Right ventricle myocardium superior (tissue), 1 donor: ENCODE measurements at regions not wholly inside any gene's neighbourhood (a gene's known extent, or its start where the extent isn't known, plus 50 kb on each side); places are given as distances from the start of the nearest gene placed in this dataset.

ENCODE experiments used
- ATAC-seq: fragments of 200-7000 bp; cut with Tn5 transposase; one replicate; pipeline ENCODE4 v1.9.1; 2020; ENCODE audit warnings: mild to moderate bottlenecking; ENCODE audit not compliant: poor library complexity
- DNase-seq: peaks from one replicate; pipeline ENCODE4 v3.0.0-alpha.2; 2020
- intact Hi-C: fragments of 100-400 bp; cut with DNase I; formaldehyde crosslinking; loops from one replicate; pipeline ENCODE4 v1.11.2; 2022
- donor health status: DM: no; HTN: yes; CAD: no; lungs with severe emphysema.

DNA sequence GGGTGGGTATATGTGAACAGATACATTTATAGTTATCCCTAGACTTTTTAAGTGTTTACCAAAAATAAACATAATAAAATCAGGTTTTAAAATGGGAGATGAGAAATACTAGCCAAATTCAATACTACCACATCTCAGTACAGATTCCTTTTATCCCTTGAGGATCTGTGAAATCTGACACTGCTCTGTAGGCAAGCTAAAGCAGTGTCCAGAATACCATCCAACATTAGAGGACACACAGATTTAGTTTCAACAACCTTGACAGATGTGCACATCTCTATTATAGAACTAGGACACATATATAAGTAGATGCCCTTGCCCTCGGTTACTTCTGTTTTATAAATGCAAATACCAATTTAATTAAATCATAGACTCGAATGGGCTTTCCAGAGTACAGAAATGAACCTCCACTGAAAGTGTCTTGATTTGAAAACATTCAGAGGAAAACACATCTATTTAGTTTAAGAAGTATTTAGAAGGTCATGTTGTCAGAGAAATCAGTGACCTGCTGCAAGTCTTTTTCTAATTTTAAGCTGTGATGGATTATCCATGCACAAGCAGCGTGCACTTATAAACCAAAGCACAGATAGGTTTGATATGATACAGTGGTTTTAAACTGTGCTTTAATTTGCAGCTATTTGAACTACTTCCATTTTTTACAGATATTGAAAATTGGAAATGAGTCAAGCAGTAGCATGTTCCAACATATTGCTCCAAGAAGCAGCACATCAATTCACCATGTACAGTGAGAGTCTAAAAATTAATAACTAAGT is 156.3 kb upstream of the EPHA7 start:
- intact Hi-C loops = no loop called here
- no peak for ATAC-seq
- DNase-seq = no peak

DNA sequence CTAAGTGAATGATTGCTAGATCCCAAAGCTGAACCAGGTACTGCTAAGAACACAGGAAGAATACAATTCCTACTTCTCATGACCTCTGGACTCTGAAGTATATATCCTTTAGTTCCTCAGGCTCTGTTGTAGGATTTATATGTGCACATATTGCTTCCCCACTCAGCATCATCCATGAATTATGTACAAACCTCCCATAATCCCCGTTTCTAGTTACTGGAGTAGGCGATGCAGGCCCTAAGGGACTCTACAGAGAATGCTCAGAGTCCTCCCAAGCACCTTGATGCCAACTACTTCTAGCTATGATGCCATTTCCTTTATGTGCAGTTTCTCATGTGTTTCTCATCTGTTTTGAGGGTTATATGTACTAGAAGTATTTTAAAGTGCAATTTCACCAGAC is 154.9 kb upstream of the EPHA7 start:
- ATAC-seq (no peak), DNase-seq (no peak)
- intact Hi-C loops = no loop called here

DNA sequence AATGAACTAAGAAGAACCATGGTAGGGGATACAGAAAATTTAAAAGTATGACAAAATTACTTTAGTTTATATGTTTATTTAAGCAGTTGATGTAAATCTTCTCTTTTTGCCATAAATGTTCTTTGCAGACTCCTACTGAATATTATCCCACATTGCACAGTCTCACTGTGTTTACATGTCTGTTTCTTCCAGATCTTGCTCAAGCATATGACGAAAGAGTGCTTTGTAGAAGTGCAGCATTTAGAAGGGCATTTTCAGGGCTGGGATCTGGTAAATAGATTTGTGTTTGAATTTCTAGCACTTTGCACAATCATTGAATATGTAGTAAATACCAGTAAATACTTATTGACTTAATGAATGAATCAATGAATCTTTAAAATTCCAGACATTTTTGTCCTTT is 152.0 kb upstream of the EPHA7 start:
- intact Hi-C loops = no loop called here
- DNase-seq = no peak
- ATAC-seq = no peak

DNA sequence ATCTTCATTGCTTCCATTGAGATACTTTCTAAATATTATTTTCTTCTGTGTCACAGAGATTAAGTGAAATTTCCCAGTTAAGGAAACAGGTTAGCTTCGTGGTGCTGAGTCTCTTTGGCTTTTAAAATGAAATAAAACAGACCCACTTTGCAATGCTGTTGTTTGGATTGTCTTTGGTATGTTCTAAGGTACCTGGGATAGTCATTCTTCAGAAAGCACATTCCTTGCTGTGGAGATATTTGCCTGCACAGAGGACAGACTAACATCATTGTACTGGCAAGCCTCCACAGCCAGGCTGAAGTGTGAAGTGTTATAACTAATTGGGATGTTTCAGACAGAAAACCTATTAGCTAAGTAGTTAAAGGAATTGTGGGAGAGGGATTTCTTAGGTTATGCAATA is 148.8 kb upstream of the EPHA7 start:
- ATAC-seq = no peak
- no peak for DNase-seq
- intact Hi-C loops = no loop called here

GRCh38 chr6:93567164-93567563 is 147.8 kb upstream of the EPHA7 start:
- intact Hi-C loops = no loop called here
- no peak for ATAC-seq
- no peak for DNase-seq

GRCh38 chr6:93566285-93566684 is 146.9 kb upstream of the EPHA7 start:
- ATAC-seq (no peak), DNase-seq (no peak)
- intact Hi-C loops = no loop called here

- ATAC-seq (no peak), DNase-seq (no peak)
- intact Hi-C loops = no loop called here
Measured at GRCh38 chr6:93562582-93562981, 143.2 kb upstream of the EPHA7 start.

DNA sequence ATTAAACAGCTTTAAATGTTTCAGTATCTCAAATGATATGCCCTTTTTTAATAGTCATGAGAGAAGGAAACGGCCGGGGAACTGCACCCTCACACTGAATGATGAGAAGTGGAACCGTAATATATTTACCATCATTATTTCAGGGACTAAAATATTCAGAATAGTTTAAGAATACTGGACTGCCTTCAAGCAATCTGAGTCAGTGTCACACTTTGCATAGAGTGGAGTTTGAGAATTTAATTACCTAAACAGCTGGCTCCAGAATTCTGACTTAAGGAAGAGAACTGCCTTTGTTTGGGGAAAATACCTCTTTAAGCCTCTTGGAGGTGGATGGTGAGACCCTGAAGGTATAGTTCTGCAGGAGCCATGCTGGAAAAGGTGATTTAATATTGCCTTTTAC is 135.9 kb upstream of the EPHA7 start:
- ATAC-seq (no peak), DNase-seq (no peak)
- intact Hi-C loops = no loop called here

DNA sequence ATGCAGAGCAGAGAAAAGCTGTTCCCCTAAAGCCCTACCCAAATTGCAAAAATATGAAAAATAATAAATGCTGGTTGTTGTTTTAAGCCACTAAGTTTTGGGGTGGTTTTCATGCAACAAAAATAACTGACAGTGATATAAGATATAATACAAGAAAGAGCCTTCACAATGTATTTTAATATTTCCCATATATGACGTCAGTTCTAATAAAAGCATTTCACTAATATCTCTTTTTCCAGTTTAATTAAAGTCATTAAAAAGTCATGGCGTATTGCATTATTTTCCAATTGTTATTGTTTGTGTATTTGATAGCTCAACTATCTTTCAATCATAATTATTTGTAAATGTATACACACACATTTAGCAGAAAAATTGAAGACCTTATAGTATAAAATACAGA is 134.7 kb upstream of the EPHA7 start:
- DNase-seq (no peak), ATAC-seq (no peak)
- intact Hi-C loops = no loop called here

DNA sequence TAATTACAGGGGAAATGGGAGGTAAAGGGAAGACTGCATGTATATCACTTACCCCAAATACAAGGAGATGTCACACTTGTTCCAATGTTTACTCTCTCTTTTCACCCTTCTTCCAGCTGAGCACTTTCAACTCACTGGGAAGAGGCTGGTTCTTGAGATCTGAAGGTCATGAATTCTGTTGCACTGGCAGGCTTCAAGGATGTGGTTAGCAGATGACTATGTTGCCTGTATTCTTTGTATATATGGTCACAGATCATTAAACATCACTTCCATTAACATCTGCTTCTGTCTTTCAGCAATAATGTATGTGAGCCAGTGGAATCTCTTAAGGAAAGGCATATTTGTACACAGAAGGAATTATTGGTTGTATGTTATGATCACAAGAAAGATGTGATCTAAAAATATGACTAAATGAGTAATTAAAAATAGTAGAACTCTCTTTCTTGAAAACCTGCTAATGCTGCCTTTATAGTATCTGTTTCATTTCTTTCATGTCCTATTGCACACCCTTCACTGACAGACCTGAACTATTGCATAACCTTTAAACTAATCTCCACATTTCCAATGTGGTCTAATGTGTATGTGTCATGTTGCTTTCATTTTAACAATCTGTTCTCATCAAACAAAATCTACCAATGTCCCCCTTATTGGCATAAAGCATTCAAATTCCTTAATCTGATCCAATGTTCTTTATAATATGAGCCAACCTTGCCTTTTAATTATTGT is 131.4 kb upstream of the EPHA7 start:
- no peak for ATAC-seq
- intact Hi-C loops = no loop called here
- DNase-seq = no peak

DNA sequence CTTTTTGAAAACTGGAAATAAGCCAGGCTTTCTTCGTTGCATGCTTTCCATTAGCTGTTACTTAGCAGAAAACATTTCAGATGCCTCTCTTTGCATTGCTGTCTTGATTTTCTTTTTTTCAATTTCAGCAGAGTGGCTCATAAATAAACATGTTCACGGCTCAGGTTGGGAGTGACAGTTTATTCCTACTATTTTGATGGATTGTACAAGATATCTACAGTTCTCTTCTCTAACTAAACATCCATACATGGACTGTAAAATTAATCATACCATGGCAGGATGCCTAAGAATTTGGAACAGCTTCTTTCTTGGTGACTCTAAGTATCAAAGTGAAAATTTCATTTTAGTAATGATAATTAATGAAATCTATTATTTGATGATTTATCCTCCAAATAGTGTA is 130.5 kb upstream of the EPHA7 start:
- intact Hi-C loops = no loop called here
- ATAC-seq = no peak

GRCh38 chr6:93524671-93525451 is 105.5 kb upstream of the EPHA7 start:
- DNase-seq = no peak
- intact Hi-C loops = no loop called here
- no peak for ATAC-seq

More for the DNA sequence above, 130.5 kb upstream of the EPHA7 start:
- DNase-seq = no peak

GRCh38 chr6:93523365-93523764 is 104.0 kb upstream of the EPHA7 start:
- ATAC-seq = no peak
- intact Hi-C loops = no loop called here
- DNase-seq = no peak

DNA sequence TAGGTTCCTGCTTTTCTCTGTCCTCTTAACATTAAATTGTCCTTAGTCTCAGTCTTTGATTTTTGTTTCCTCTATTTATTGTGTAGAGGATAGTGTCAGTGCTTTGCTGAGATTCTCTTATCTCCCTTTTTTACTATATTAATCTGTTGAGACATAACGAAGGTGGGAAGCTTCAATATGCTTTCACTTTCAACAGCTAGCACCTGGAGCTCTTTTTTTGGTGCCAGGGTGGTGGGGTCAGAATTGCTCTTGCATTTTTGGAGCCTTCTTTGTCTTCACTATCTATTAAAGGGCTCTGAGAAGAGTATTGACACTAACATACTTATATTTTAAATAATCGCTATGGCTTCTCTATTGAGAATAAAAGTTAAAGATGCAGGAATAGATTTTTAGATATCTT is 97.1 kb upstream of the EPHA7 start:
- intact Hi-C loops = no loop called here
- no peak for DNase-seq

GRCh38 chr6:93515736-93516135 is 96.4 kb upstream of the EPHA7 start:
- no peak for DNase-seq
- intact Hi-C loops = no loop called here
- ATAC-seq = no peak

More for the DNA sequence above, 97.1 kb upstream of the EPHA7 start:
- ATAC-seq = no peak

DNA sequence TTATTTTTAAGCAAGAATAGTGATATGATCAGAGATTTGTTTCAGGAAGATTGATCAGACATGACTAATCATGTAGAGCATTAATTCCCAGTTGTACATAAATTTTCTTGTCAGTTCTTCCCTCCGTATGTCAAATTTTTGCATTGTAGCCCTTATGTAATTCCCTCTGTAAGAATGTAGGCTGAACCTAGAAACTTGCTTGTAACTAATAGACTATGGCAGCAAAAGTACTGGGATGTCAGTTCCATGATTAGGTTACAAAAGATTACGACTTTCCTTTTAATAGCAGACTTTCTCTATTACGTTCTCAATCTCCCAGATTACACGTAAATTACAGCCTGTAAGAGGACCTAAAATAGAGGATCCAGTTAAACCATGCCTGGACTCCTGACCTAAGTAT is 79.4 kb upstream of the EPHA7 start:
- intact Hi-C loops = no loop called here
- ATAC-seq = no peak

DNA sequence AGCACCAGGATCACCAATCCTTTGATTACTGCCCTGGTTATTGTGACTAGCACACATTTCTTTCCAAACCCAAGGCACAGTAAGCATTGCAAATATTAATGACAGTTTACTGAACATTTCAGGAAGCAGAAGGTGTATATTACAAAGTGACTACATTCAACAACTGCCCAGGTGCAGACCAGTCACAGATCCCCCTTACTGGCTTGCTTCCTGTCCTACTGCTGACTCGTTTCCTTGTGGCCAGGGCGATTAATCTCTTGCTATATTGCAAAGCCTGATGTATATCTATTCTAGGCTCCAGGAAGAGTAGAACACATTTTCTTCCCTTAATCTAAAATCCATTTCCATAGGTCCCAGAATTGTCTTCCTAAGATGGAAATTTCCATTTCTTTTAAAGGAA is 77.2 kb upstream of the EPHA7 start:
- DNase-seq (no peak), ATAC-seq (no peak)
- intact Hi-C loops = no loop called here

More for the DNA sequence above, 79.4 kb upstream of the EPHA7 start:
- DNase-seq = no peak

GRCh38 chr6:93494057-93494456 is 74.7 kb upstream of the EPHA7 start:
- DNase-seq (no peak), ATAC-seq (no peak)
- intact Hi-C loops = no loop called here

DNA sequence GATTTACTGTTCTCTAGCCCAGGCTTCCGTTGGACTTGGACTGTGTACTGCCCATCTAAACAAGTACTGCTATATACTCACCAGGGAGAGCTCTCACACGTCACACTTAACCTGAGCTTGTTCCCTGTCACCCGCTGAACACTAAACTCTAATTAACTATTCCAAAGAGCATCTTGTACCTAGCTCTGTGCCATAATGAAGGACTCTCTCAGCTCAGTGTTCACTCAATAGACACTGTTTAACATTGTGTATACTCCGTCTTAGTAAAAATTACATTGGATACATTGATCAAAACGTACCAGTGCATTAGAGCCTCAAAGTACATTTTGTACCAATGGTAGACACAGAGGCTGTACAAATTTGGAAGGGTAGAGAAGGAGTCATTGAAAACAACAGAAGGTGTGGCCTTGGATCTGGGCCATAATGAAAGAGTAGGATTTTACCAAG is 55.4 kb upstream of the EPHA7 start:
- ATAC-seq (no peak), DNase-seq (no peak)
- intact Hi-C loops = no loop called here

- DNase-seq (no peak), ATAC-seq (no peak)
- intact Hi-C loops = no loop called here
Measured at GRCh38 chr6:93471281-93471680, 51.9 kb upstream of the EPHA7 start.
